HCT116 (cell line): ENCODE measurements at regions not wholly inside any gene's neighbourhood (a gene's known extent, or its start where the extent isn't known, plus 50 kb on each side); places are given as distances from the start of the nearest gene placed in this dataset.

Experiments used
- CBX3 ChIP-seq: IDR thresholded peaks from 2 replicates; pipeline ENCODE4 v1.6.1; 2012; ENCODE audit warnings: low read depth
- CEBPB ChIP-seq: IDR thresholded peaks from 2 replicates; pipeline ENCODE4 v1.6.1; 2012; ENCODE audit warnings: low read depth
- CTCF ChIP-seq, 3 experiments: fragments of 200-600 bp in 1 of 3; sonication (generic) in 1 of 3; IDR thresholded peaks in 2 of 3; conservative IDR thresholded peaks in 1 of 3; 2 replicates each; pipeline ENCODE4 v1.5.1; 2012 to 2017; ENCODE audit warnings: low read depth in 2 of 3, low read length in 2 of 3, antibody characterized with exemption in 1 of 3, borderline replicate concordance in 1 of 3, control low read depth in 1 of 3, mild to moderate bottlenecking in 1 of 3, mixed read lengths in 1 of 3, mixed run types in 1 of 3, moderate library complexity in 1 of 3; ENCODE audit not compliant: insufficient read depth in 1 of 3
- EZH2 ChIP-seq: fragments of 200-600 bp; sonication (generic); IDR thresholded peaks from 2 replicates; pipeline ENCODE4 v1.6.1; 2017; ENCODE audit warnings: antibody characterized with exemption, mixed run types
- FOSL1 ChIP-seq: IDR thresholded peaks from 2 replicates; pipeline ENCODE4 v1.6.1; 2012; ENCODE audit warnings: low read depth
- JUND ChIP-seq: IDR thresholded peaks from 2 replicates; pipeline ENCODE4 v1.6.1; 2012
- MAX ChIP-seq: IDR thresholded peaks from 2 replicates; pipeline ENCODE4 v1.6.1; 2012
- POLR2A ChIP-seq: IDR thresholded peaks from 2 replicates; pipeline ENCODE4 v1.7.0; 2011; ENCODE audit warnings: borderline replicate concordance; ENCODE audit not compliant: insufficient read depth, insufficient read length; ENCODE audit errors: extremely low read depth
- POLR2AphosphoS5 ChIP-seq: IDR thresholded peaks from 2 replicates; pipeline ENCODE4 v1.6.1; 2011; ENCODE audit warnings: mild to moderate bottlenecking, low read depth, low read length, moderate library complexity
- RAD21 ChIP-seq: IDR thresholded peaks from 2 replicates; pipeline ENCODE4 v1.6.1; 2012; ENCODE audit warnings: low read depth, mild to moderate bottlenecking
- SIN3A ChIP-seq: IDR thresholded peaks from 2 replicates; pipeline ENCODE4 v1.6.1; 2012; ENCODE audit warnings: low read depth
- SP1 ChIP-seq: IDR thresholded peaks from 2 replicates; pipeline ENCODE4 v1.6.1; 2012; ENCODE audit warnings: low read depth

GRCh38 chr4:153089742-153090141 lies 114.5 kb upstream of the TRIM2 start:
- TF ChIP-seq CEBPB: no peak
- no peak for TF ChIP-seq POLR2AphosphoS5
- TF ChIP-seq SP1: no peak
- no peak for TF ChIP-seq CTCF (IDR thresholded peaks at IDR 0.05 in 2 of 3, conservative IDR thresholded peaks at IDR 0.05 in 1 of 3; ENCODE audit: borderline replicate concordance in 1 of 3, insufficient read depth in 1 of 3, low read depth in 2 of 3, low read length in 2 of 3)
- TF ChIP-seq RAD21: no peak
- no peak for TF ChIP-seq CBX3
- TF ChIP-seq POLR2A: no peak
- no peak for TF ChIP-seq EZH2
- TF ChIP-seq FOSL1: no peak
- TF ChIP-seq SIN3A: no peak
- TF ChIP-seq JUND: no peak
- TF ChIP-seq MAX: no peak
